ENCODE measurements at regions not wholly inside any gene's neighbourhood (a gene's known extent, or its start where the extent isn't known, plus 50 kb on each side); places are given as distances from the start of the nearest gene placed in this dataset.
"Not testable (repeated sequence)": the region's sequence is repeated elsewhere in the genome, so short reads cannot be mapped to it uniquely, and the experiment has no call there.

GRCh38 chr5:127216143-127216542 is 74.5 kb upstream of the MEGF10 start:
- DNase-seq: no peak

GRCh38 chr5:127216898-127217675 is 73.5 kb upstream of the MEGF10 start:
- no peak for DNase-seq

- DNase-seq: not testable (repeated sequence)
Measured at GRCh38 chr5:127221936-127222335, 68.7 kb upstream of the MEGF10 start.

GRCh38 chr5:127222571-127223156 is 67.9 kb upstream of the MEGF10 start:
- not testable (repeated sequence) for DNase-seq

- no peak for DNase-seq
Measured at GRCh38 chr5:127223256-127223974, 67.2 kb upstream of the MEGF10 start.

- DNase-seq: no peak
Measured at GRCh38 chr5:127227881-127228280, 62.7 kb upstream of the MEGF10 start.

GRCh38 chr5:127228540-127229184 is 61.9 kb upstream of the MEGF10 start:
- no peak for DNase-seq

GRCh38 chr5:127229185-127229889 is 61.3 kb upstream of the MEGF10 start:
- DNase-seq: peak; percentile 75

- no peak for DNase-seq
Measured at GRCh38 chr5:127231118-127231517, 59.5 kb upstream of the MEGF10 start.

- DNase-seq: no peak
Measured at GRCh38 chr5:127233590-127233989, 57.0 kb upstream of the MEGF10 start.

GRCh38 chr5:127235136-127235535 is 55.5 kb upstream of the MEGF10 start:
- no peak for DNase-seq

GRCh38 chr5:127236254-127236653 is 54.3 kb upstream of the MEGF10 start:
- DNase-seq: no peak

Measured in left hindlimb (tissue), 1 donor.